SH-SY5Y (cell line): ENCODE measurements at regions not wholly inside any gene's neighbourhood (a gene's known extent, or its start where the extent isn't known, plus 50 kb on each side); places are given as distances from the start of the nearest gene placed in this dataset.

Experiments used
- GATA2 ChIP-seq: IDR thresholded peaks from 2 replicates; pipeline ENCODE4 v1.6.1; 2011; ENCODE audit warnings: mild to moderate bottlenecking, low read depth, low read length
- GATA3 ChIP-seq: IDR thresholded peaks from 2 replicates; pipeline ENCODE4 v1.6.1; 2011; ENCODE audit warnings: low read depth, mild to moderate bottlenecking, low read length, moderate library complexity

- no peak for TF ChIP-seq GATA3
- TF ChIP-seq GATA2: no peak
Observed at GRCh38 chrX:124518885-124519284, 172.5 kb downstream of the SH2D1A start.
